ENCODE measurements at regions not wholly inside any gene's neighbourhood (a gene's known extent, or its start where the extent isn't known, plus 50 kb on each side); places are given as distances from the start of the nearest gene placed in this dataset.

DNA sequence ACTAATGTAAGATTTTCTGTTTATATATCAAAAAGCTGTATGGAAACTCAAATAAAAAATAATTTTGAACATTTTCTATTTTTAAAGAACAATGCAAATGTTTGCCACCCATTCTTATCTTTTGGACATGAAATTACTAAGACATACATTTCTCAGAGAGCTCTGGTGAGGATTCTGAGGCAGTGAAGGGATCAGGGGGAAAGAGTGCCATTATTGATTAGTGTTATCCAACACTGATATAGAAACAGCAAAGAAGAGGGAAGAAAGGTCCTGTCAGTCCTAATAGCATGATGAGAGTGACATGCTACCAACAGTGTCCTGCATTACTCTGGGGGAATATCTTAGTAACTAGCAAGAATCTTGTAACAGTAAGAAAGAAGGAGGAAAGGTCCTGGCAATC is 282.2 kb downstream of the RPL10L start:
- Histone ChIP-seq H3K36me3 (no peaks in the 10 kb centered on the region), H3K9me3 (peaks cover 0 to 34% (median 3%) of the 10 kb centered on the region in 11 donors), H3K4me1 (no peaks in the 10 kb centered on the region), H3K4me3 (no peak overlapping the region), H3K27ac (no peak overlapping the region), H3K27me3 (no peaks in the 10 kb centered on the region)
- TF ChIP-seq, protein P1, sequence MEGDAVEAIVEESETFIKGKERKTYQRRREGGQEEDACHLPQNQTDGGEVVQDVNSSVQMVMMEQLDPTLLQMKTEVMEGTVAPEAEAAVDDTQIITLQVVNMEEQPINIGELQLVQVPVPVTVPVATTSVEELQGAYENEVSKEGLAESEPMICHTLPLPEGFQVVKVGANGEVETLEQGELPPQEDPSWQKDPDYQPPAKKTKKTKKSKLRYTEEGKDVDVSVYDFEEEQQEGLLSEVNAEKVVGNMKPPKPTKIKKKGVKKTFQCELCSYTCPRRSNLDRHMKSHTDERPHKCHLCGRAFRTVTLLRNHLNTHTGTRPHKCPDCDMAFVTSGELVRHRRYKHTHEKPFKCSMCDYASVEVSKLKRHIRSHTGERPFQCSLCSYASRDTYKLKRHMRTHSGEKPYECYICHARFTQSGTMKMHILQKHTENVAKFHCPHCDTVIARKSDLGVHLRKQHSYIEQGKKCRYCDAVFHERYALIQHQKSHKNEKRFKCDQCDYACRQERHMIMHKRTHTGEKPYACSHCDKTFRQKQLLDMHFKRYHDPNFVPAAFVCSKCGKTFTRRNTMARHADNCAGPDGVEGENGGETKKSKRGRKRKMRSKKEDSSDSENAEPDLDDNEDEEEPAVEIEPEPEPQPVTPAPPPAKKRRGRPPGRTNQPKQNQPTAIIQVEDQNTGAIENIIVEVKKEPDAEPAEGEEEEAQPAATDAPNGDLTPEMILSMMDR (IDR thresholded peaks at IDR 0.05): no peak
- intact Hi-C loops (cut with DNase I): no loop called here
- ATAC-seq (no peak), DNase-seq (no peak)

DNA sequence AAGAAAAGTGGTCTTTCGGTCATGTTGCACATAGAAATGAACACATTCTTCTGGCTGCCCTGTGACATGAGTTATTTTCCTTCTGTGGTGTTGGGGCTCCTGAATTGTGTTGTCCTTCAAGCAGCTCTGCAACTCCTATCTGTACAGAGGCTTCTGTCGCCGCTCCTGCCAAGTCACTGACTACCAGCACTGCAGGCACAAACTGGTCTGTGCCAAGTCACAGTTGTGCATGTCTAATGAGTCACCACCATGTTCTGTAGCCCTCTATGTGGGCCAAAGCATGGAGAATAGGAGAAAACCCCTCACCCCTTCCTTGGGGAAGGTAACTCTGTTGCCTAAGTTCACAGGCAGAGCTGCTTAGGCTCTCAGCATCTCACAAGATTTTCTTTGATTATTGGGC is 283.3 kb downstream of the RPL10L start:
- Histone ChIP-seq H3K36me3 (no peaks in the 10 kb centered on the region), H3K4me3 (no peak overlapping the region), H3K4me1 (no peaks in the 10 kb centered on the region), H3K27ac (no peak overlapping the region), H3K9me3 (peaks cover 0 to 27% (median under 1%) of the 10 kb centered on the region in 11 donors), H3K27me3 (no peaks in the 10 kb centered on the region)
- no peak for DNase-seq
- intact Hi-C loops (cut with DNase I): no loop called here
- TF ChIP-seq, protein P1 (IDR thresholded peaks at IDR 0.05): no peak
- ATAC-seq: no peak
- 46 to 52% methylated on average over 3 of the region's 3 CpGs for WGBS, 2 donors

DNA sequence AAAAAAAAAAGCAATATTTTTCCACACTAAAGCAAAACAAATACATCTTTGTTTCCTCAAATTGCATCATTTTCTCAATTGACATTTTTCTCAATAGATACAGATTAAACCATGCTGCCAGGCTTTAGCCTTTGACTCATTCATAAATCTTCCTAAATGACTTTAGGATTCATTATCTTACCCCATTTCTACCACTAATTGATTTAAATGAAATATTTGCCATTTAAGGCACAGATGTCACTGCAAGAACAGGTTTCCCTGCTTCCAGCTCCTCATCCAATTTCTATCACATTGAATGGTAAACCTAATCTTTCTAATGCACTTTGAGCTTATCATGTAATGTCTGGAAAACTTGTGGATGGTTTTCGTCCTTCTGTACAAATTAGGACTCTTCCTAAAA is 298.7 kb downstream of the RPL10L start:
- WGBS, 2 donors: 40 to 46% methylated on average over 1 of the region's 1 CpG
- DNase-seq (no peak), ATAC-seq (no peak)
- no peaks in the 10 kb centered on the region for H3K4me1 ChIP-seq
- no peaks in the 10 kb centered on the region for H3K27me3 ChIP-seq
- no peaks in the 10 kb centered on the region for H3K36me3 ChIP-seq
- no peak overlapping the region for H3K27ac ChIP-seq
- no peaks in the 10 kb centered on the region for H3K9me3 ChIP-seq
- intact Hi-C loops (cut with DNase I): no loop called here
- TF ChIP-seq, protein P1 (IDR thresholded peaks at IDR 0.05): no peak
- H3K4me3 ChIP-seq: no peak overlapping the region

DNA sequence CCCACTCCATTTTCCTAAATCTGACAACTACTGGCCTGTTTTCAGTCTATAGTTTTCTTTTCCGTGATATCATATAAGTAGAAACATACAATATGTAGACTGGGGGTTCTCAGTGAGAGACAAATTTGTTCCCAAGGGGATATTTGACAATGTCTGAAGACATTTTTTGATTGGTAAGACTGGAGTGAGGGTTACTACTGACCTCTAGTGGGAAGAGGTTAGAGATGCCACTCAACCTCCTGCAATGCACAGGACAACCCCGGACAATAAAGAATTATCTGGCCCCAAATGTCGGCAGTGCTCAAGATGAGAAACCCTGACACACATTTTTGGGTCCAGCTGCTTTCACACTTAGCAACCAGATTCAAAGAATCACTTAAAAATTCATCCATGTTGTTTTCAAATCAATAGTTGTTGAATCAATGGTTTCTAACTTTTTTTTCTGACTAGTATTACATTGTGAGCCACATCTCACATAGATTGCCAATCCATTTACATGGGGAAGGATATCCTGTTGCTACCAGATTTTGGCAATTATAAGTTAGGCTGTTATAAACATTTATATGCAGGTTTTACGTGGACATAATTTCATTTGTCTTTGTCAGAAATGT is 307.1 kb downstream of the RPL10L start:
- TF ChIP-seq, protein P1 (IDR thresholded peaks at IDR 0.05): peak in 3 of 9 donors; percentile 16 to 34 (median 29)
- DNase-seq (no peak), ATAC-seq (no peak)
- no peaks in the 10 kb centered on the region for H3K4me1 ChIP-seq
- H3K27ac ChIP-seq: no peak overlapping the region
- H3K4me3 ChIP-seq: no peak overlapping the region
- no peaks in the 10 kb centered on the region for H3K36me3 ChIP-seq
- H3K27me3 ChIP-seq: no peaks in the 10 kb centered on the region
- H3K9me3 ChIP-seq: peaks cover 0 to 12% (median 0%) of the 10 kb centered on the region in 11 donors
- 28 to 30% methylated on average over 4 of the region's 4 CpGs for WGBS, 2 donors
- intact Hi-C loops (cut with DNase I): no loop called here
